ENCODE measurements at regions not wholly inside any gene's neighbourhood (a gene's known extent, or its start where the extent isn't known, plus 50 kb on each side); places are given as distances from the start of the nearest gene placed in this dataset.

DNA sequence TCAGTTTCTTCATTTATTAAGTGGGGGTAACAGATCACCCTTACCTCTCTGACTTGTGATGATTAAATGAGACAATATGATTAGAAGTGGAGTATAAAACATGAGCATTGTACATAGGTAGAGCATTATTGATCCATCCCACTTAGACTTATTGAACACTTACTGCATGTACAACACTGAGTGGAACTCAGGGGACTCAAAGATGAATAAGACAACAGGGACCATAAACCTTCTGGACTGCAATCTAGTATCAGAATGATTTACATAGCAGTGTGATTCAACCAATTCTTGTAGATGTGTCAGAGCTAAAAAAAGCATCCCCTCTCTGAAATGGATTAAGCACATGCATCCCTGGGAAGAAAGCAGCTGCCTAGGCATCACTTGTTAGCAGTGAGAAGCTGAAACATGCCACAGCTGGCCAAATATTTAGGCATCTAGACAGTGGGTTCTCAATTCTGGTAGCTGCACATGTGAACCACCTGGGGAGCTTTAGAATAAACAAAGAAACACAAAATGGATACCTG lies 111.5 kb downstream of the CYRIA start:
- TF ChIP-seq KLF7 (tag by site-specific recombination; IDR thresholded peaks at IDR 0.05; ENCODE audit: borderline replicate concordance) (no peak), ZNF239 (tag by site-specific recombination; IDR thresholded peaks at IDR 0.05) (no peak), ZNF140 (tag by site-specific recombination; IDR thresholded peaks at IDR 0.05) (no peak), ZNF830 (tag by site-specific recombination; IDR thresholded peaks at IDR 0.05; ENCODE audit: low read depth) (no peak), ZNF843 (tag by site-specific recombination; IDR thresholded peaks at IDR 0.05) (no peak), ZNF555 (tag by site-specific recombination; conservative IDR thresholded peaks at IDR 0.05) (no peak), ZNF274 (IDR thresholded peaks at IDR 0.05; ENCODE audit: low read length) (no peak), ZNF274 (tag by site-specific recombination; IDR thresholded peaks at IDR 0.05; ENCODE audit: borderline replicate concordance) (no peak), SP2 (tag by site-specific recombination; IDR thresholded peaks at IDR 0.05) (no peak), ZNF558 (tag by site-specific recombination; IDR thresholded peaks at IDR 0.05) (no peak), IKZF3 (tag by site-specific recombination; IDR thresholded peaks at IDR 0.05) (no peak), ZNF16 (tag by site-specific recombination; IDR thresholded peaks at IDR 0.05; ENCODE audit: low read depth) (no peak), OVOL3 (tag by site-specific recombination; IDR thresholded peaks at IDR 0.05) (no peak), ZNF138 (tag by site-specific recombination; IDR thresholded peaks at IDR 0.05; ENCODE audit: borderline replicate concordance) (no peak), ZFP37 (tag by site-specific recombination; IDR thresholded peaks at IDR 0.05) (no peak), TCF7L2 (IDR thresholded peaks at IDR 0.05; ENCODE audit: borderline replicate concordance, low read depth, low read length) (no peak), RBAK (tag by site-specific recombination; IDR thresholded peaks at IDR 0.05) (no peak)
- TF ChIP-seq, protein P1, sequence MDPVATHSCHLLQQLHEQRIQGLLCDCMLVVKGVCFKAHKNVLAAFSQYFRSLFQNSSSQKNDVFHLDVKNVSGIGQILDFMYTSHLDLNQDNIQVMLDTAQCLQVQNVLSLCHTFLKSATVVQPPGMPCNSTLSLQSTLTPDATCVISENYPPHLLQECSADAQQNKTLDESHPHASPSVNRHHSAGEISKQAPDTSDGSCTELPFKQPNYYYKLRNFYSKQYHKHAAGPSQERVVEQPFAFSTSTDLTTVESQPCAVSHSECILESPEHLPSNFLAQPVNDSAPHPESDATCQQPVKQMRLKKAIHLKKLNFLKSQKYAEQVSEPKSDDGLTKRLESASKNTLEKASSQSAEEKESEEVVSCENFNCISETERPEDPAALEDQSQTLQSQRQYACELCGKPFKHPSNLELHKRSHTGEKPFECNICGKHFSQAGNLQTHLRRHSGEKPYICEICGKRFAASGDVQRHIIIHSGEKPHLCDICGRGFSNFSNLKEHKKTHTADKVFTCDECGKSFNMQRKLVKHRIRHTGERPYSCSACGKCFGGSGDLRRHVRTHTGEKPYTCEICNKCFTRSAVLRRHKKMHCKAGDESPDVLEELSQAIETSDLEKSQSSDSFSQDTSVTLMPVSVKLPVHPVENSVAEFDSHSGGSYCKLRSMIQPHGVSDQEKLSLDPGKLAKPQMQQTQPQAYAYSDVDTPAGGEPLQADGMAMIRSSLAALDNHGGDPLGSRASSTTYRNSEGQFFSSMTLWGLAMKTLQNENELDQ (tag by site-specific recombination; IDR thresholded peaks at IDR 0.05; ENCODE audit: low read depth) = no peak
- TF ChIP-seq, protein P2, sequence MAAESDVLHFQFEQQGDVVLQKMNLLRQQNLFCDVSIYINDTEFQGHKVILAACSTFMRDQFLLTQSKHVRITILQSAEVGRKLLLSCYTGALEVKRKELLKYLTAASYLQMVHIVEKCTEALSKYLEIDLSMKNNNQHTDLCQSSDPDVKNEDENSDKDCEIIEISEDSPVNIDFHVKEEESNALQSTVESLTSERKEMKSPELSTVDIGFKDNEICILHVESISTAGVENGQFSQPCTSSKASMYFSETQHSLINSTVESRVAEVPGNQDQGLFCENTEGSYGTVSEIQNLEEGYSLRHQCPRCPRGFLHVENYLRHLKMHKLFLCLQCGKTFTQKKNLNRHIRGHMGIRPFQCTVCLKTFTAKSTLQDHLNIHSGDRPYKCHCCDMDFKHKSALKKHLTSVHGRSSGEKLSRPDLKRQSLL (tag by site-specific recombination; IDR thresholded peaks at IDR 0.05) = no peak
- TF ChIP-seq, protein P3, sequence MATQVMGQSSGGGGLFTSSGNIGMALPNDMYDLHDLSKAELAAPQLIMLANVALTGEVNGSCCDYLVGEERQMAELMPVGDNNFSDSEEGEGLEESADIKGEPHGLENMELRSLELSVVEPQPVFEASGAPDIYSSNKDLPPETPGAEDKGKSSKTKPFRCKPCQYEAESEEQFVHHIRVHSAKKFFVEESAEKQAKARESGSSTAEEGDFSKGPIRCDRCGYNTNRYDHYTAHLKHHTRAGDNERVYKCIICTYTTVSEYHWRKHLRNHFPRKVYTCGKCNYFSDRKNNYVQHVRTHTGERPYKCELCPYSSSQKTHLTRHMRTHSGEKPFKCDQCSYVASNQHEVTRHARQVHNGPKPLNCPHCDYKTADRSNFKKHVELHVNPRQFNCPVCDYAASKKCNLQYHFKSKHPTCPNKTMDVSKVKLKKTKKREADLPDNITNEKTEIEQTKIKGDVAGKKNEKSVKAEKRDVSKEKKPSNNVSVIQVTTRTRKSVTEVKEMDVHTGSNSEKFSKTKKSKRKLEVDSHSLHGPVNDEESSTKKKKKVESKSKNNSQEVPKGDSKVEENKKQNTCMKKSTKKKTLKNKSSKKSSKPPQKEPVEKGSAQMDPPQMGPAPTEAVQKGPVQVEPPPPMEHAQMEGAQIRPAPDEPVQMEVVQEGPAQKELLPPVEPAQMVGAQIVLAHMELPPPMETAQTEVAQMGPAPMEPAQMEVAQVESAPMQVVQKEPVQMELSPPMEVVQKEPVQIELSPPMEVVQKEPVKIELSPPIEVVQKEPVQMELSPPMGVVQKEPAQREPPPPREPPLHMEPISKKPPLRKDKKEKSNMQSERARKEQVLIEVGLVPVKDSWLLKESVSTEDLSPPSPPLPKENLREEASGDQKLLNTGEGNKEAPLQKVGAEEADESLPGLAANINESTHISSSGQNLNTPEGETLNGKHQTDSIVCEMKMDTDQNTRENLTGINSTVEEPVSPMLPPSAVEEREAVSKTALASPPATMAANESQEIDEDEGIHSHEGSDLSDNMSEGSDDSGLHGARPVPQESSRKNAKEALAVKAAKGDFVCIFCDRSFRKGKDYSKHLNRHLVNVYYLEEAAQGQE (tag by site-specific recombination; IDR thresholded peaks at IDR 0.05) = no peak
- H3K4me1 ChIP-seq (ENCODE audit: control insufficient read depth, insufficient read depth, low read length) = no peaks in the 10 kb centered on the region
- ChIA-PET CTCF (interaction anchor here (0.6 to 7.5 kb wide), 10 partner anchors 9 to 1953 kb away, joined by 3 to 37 read pairs (median 5); no protein-coding TSS in a partner anchor), POLR2A (no interaction called here)
- no peak overlapping the region for H3K27ac ChIP-seq (ENCODE audit: extremely low read depth, low read depth, low read length)
- no peaks in the 10 kb centered on the region for H3K9me3 ChIP-seq (ENCODE audit: control insufficient read depth, insufficient read depth, low read depth, low read length)
- H3K36me3 ChIP-seq (ENCODE audit: control insufficient read depth in 2 of 2, insufficient read depth in 1 of 2, low read length in 2 of 2) = peaks cover 0 to 17% of the 10 kb centered on the region in 2 experiments; a peak in 1 of 3 replicates
- no peak overlapping the region for H3K4me3 ChIP-seq (ENCODE audit: low read depth, low read length)
